ENCODE measurements at regions not wholly inside any gene's neighbourhood (a gene's known extent, or its start where the extent isn't known, plus 50 kb on each side); places are given as distances from the start of the nearest gene placed in this dataset.

DNA sequence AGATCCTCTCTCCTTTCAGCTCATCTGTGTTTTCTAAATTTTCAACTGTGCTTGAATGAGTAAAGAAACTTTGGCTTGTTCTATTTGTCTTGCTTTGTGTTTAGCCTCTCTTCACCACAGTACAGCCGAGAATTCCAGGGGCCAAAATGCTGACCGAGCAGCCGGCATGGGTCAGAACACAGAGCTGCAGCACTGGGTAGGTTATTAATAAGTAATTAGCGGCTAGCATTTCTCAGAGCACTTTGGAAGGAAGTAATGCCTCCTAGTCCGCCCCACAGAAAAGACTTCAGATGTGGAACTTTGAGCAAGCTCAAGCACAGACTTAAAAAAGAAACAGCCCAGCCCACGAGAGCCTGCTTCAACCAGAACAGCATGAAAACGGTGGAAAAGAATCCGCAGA is 343.9 kb downstream of the ARRDC4 start:
- CTCF ChIA-PET = no interaction called here

More for the DNA sequence above, 343.9 kb downstream of the ARRDC4 start:
- no peaks in the 10 kb centered on the region for H3K79me2 ChIP-seq (ENCODE audit: control insufficient read depth, insufficient read depth, low read length)
- dilution Hi-C loops (cut with MboI; ENCODE audit: extremely low pct_ligation_motif_present, low sequenced_read_pairs) = no loop called here
- H4K20me1 ChIP-seq (replicated peaks; ENCODE audit: control insufficient read depth, extremely low read depth, insufficient read depth, low read length) = no peaks in the 10 kb centered on the region
- no peaks in the 10 kb centered on the region for H3K27me3 ChIP-seq (ENCODE audit: control insufficient read depth in 2 of 2, insufficient read depth in 2 of 2, low read length in 2 of 2)
- H3K4me2 ChIP-seq (ENCODE audit: insufficient read depth, low read length) = no peak overlapping the region
- no peaks in the 10 kb centered on the region for H3K9me3 ChIP-seq (replicated peaks; ENCODE audit: control insufficient read depth, insufficient read depth, low read length)
- FAIRE-seq (no peak), DNase-seq (ENCODE audit: low read depth, low spot score) (no peak)
- POLR2A ChIA-PET = no interaction called here
- intact Hi-C loops (cut with micrococcal nuclease) = no loop called here
- no peaks in the 10 kb centered on the region for H3K9me1 ChIP-seq (replicated peaks; ENCODE audit: control insufficient read depth, extremely low read depth, insufficient read depth, low read length)
- no peaks in the 10 kb centered on the region for H3K4me1 ChIP-seq (ENCODE audit: control insufficient read depth, extremely low read depth, insufficient read depth, low read length)
- H3K36me3 ChIP-seq (ENCODE audit: control insufficient read depth in 2 of 2, extremely low read depth in 1 of 2, insufficient read depth in 2 of 2, low read length in 2 of 2) = no peaks in the 10 kb centered on the region
- TF ChIP-seq POLR2A (IDR thresholded peaks at IDR 0.05; ENCODE audit: low read depth, low read length) (no peak), EZH2 (IDR thresholded peaks at IDR 0.05; ENCODE audit: borderline replicate concordance, low read depth, low read length, severe bottlenecking) (no peak), JUN (IDR thresholded peaks at IDR 0.05; ENCODE audit: borderline replicate concordance, insufficient read depth, insufficient read length, low read depth) (no peak), FOS (IDR thresholded peaks at IDR 0.05; ENCODE audit: borderline replicate concordance, insufficient read depth, low read length) (no peak), POLR2AphosphoS5 (IDR thresholded peaks at IDR 0.05; ENCODE audit: insufficient read depth, low read depth, low read length) (no peak), GATA2 (IDR thresholded peaks at IDR 0.05; ENCODE audit: insufficient read depth, insufficient read length, low read depth, low read length) (no peak), MYC (IDR thresholded peaks at IDR 0.05; ENCODE audit: low read depth, low read length) (no peak)
- TF ChIP-seq, protein P1, sequence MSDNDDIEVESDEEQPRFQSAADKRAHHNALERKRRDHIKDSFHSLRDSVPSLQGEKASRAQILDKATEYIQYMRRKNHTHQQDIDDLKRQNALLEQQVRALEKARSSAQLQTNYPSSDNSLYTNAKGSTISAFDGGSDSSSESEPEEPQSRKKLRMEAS (IDR thresholded peaks at IDR 0.05; ENCODE audit: insufficient read depth, insufficient read length) = no peak
- TF ChIP-seq, protein P2, sequence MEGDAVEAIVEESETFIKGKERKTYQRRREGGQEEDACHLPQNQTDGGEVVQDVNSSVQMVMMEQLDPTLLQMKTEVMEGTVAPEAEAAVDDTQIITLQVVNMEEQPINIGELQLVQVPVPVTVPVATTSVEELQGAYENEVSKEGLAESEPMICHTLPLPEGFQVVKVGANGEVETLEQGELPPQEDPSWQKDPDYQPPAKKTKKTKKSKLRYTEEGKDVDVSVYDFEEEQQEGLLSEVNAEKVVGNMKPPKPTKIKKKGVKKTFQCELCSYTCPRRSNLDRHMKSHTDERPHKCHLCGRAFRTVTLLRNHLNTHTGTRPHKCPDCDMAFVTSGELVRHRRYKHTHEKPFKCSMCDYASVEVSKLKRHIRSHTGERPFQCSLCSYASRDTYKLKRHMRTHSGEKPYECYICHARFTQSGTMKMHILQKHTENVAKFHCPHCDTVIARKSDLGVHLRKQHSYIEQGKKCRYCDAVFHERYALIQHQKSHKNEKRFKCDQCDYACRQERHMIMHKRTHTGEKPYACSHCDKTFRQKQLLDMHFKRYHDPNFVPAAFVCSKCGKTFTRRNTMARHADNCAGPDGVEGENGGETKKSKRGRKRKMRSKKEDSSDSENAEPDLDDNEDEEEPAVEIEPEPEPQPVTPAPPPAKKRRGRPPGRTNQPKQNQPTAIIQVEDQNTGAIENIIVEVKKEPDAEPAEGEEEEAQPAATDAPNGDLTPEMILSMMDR (IDR thresholded peaks at IDR 0.05; ENCODE audit: extremely low read depth in 1 of 2, insufficient read depth in 1 of 2, low read depth in 1 of 2, low read length in 2 of 2) = no peak
- no peak overlapping the region for H2AFZ ChIP-seq (ENCODE audit: low read depth, low read length)
- H3K4me3 ChIP-seq (replicated peaks in 1 of 3; ENCODE audit: insufficient read depth in 1 of 3, low read depth in 1 of 3, low read length in 3 of 3) = no peak overlapping the region
- BruUV-seq (replicated peaks) = no TSS peak
- no peak overlapping the region for H3K9ac ChIP-seq (replicated peaks; ENCODE audit: extremely low read depth, insufficient read depth, low read length)
- H3K27ac ChIP-seq (ENCODE audit: insufficient read depth, low read depth, low read length) = no peak overlapping the region
